H1 (cell line): ENCODE measurements at regions not wholly inside any gene's neighbourhood (a gene's known extent, or its start where the extent isn't known, plus 50 kb on each side); places are given as distances from the start of the nearest gene placed in this dataset.

ENCODE experiments used
- CREB1 ChIP-seq: IDR thresholded peaks from 2 replicates; pipeline ENCODE4 v1.6.1; 2012; ENCODE audit warnings: inconsistent platforms
- RAD21 ChIP-seq, 2 experiments: IDR thresholded peaks in 1 of 2; conservative IDR thresholded peaks in 1 of 2; 2 replicates each; pipeline ENCODE4 v1.6.1; 2011; ENCODE audit warnings: low read depth in 2 of 2, low read length in 2 of 2, improper control_type of control experiment in 1 of 2, inconsistent platforms in 1 of 2, mild to moderate bottlenecking in 1 of 2, moderate library complexity in 1 of 2
- TF ChIP-seq, protein P1 (sequence below): fragments of 300-600 bp; sonication (generic); IDR thresholded peaks from 2 replicates; pipeline ENCODE4 v1.7.1; 2012; ENCODE audit warnings: low read length, moderate library complexity, mild to moderate bottlenecking, inconsistent platforms; ENCODE audit not compliant: insufficient replicate concordance

DNA sequence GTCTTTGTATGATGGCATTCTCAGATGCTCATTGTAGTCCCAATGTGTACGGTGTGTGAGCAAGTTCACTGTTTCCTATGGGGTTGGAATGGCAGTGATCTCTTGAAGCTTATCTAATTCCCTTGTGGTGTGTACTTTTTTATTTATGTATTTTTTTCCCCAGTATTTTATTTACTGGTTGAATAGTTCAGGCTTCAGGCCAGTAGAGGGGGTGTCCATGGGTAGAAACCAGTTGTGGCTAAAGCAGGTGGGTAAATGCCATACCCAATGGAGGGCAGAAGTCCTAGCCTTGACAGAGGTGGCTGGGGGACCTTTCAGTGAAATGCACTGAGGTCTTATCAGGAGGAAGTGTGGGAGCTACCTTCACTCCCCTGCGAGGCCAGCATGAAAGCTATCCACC is 351.4 kb upstream of the CWC22 start (continued):
- TF ChIP-seq, protein P1, sequence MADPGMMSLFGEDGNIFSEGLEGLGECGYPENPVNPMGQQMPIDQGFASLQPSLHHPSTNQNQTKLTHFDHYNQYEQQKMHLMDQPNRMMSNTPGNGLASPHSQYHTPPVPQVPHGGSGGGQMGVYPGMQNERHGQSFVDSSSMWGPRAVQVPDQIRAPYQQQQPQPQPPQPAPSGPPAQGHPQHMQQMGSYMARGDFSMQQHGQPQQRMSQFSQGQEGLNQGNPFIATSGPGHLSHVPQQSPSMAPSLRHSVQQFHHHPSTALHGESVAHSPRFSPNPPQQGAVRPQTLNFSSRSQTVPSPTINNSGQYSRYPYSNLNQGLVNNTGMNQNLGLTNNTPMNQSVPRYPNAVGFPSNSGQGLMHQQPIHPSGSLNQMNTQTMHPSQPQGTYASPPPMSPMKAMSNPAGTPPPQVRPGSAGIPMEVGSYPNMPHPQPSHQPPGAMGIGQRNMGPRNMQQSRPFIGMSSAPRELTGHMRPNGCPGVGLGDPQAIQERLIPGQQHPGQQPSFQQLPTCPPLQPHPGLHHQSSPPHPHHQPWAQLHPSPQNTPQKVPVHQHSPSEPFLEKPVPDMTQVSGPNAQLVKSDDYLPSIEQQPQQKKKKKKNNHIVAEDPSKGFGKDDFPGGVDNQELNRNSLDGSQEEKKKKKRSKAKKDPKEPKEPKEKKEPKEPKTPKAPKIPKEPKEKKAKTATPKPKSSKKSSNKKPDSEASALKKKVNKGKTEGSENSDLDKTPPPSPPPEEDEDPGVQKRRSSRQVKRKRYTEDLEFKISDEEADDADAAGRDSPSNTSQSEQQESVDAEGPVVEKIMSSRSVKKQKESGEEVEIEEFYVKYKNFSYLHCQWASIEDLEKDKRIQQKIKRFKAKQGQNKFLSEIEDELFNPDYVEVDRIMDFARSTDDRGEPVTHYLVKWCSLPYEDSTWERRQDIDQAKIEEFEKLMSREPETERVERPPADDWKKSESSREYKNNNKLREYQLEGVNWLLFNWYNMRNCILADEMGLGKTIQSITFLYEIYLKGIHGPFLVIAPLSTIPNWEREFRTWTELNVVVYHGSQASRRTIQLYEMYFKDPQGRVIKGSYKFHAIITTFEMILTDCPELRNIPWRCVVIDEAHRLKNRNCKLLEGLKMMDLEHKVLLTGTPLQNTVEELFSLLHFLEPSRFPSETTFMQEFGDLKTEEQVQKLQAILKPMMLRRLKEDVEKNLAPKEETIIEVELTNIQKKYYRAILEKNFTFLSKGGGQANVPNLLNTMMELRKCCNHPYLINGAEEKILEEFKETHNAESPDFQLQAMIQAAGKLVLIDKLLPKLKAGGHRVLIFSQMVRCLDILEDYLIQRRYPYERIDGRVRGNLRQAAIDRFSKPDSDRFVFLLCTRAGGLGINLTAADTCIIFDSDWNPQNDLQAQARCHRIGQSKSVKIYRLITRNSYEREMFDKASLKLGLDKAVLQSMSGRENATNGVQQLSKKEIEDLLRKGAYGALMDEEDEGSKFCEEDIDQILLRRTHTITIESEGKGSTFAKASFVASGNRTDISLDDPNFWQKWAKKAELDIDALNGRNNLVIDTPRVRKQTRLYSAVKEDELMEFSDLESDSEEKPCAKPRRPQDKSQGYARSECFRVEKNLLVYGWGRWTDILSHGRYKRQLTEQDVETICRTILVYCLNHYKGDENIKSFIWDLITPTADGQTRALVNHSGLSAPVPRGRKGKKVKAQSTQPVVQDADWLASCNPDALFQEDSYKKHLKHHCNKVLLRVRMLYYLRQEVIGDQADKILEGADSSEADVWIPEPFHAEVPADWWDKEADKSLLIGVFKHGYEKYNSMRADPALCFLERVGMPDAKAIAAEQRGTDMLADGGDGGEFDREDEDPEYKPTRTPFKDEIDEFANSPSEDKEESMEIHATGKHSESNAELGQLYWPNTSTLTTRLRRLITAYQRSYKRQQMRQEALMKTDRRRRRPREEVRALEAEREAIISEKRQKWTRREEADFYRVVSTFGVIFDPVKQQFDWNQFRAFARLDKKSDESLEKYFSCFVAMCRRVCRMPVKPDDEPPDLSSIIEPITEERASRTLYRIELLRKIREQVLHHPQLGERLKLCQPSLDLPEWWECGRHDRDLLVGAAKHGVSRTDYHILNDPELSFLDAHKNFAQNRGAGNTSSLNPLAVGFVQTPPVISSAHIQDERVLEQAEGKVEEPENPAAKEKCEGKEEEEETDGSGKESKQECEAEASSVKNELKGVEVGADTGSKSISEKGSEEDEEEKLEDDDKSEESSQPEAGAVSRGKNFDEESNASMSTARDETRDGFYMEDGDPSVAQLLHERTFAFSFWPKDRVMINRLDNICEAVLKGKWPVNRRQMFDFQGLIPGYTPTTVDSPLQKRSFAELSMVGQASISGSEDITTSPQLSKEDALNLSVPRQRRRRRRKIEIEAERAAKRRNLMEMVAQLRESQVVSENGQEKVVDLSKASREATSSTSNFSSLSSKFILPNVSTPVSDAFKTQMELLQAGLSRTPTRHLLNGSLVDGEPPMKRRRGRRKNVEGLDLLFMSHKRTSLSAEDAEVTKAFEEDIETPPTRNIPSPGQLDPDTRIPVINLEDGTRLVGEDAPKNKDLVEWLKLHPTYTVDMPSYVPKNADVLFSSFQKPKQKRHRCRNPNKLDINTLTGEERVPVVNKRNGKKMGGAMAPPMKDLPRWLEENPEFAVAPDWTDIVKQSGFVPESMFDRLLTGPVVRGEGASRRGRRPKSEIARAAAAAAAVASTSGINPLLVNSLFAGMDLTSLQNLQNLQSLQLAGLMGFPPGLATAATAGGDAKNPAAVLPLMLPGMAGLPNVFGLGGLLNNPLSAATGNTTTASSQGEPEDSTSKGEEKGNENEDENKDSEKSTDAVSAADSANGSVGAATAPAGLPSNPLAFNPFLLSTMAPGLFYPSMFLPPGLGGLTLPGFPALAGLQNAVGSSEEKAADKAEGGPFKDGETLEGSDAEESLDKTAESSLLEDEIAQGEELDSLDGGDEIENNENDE, result no peak
- TF ChIP-seq CREB1 (no peak), RAD21 (IDR thresholded peaks at IDR 0.05 in 1 of 2, conservative IDR thresholded peaks at IDR 0.05 in 1 of 2; ENCODE audit: low read depth in 2 of 2, low read length in 2 of 2) (peak in 1 of 2 experiments; percentile 5; a peak in 1 of 4 replicates)
